Vagina (tissue), 2 donors: ENCODE measurements at regions not wholly inside any gene's neighbourhood (a gene's known extent, or its start where the extent isn't known, plus 50 kb on each side); places are given as distances from the start of the nearest gene placed in this dataset.

Experiments
- DNase-seq, 2 donors: peaks; one replicate each; pipeline ENCODE4 v3.0.0-alpha.2; 2017; ENCODE audit errors: extremely low spot score in 2 of 2
- H3K27ac ChIP-seq: fragments of 200-600 bp; sonication (generic); one replicate; pipeline ENCODE4 v1.5.1; 2019
- H3K27me3 ChIP-seq: fragments of 200-600 bp; sonication (generic); one replicate; pipeline ENCODE4 v1.5.1; 2019
- H3K36me3 ChIP-seq, 2 donors: fragments of 200-600 bp; sonication (generic); one replicate each; pipeline ENCODE4 v1.5.1; 2017 to 2019
- H3K4me1 ChIP-seq: fragments of 200-600 bp; sonication (generic); one replicate; pipeline ENCODE4 v1.5.1; 2019
- H3K4me3 ChIP-seq, 2 donors: fragments of 200-600 bp; sonication (generic); 1 replicate in 1 of 2; 2 replicates in 1 of 2; pipeline ENCODE4 v1.5.1; 2016 to 2019
- H3K9me3 ChIP-seq: fragments of 200-600 bp; sonication (generic); one replicate; pipeline ENCODE4 v1.5.1; 2019
- CTCF ChIP-seq, 3 experiments: fragments of 450-650 bp in 2 of 3; fragments of 200-600 bp in 1 of 3; sonication (generic) in 1 of 3; IDR thresholded peaks; one replicate each; pipeline ENCODE4 v1.5.1; 2017 to 2019; ENCODE audit warnings: antibody characterized with exemption in 3 of 3, mild to moderate bottlenecking in 2 of 3, moderate library complexity in 2 of 3
- POLR2A ChIP-seq, 2 donors: fragments of 450-650 bp; IDR thresholded peaks; one replicate each; pipeline ENCODE4 v1.6.1; 2017; ENCODE audit warnings: antibody characterized with exemption in 2 of 2, mild to moderate bottlenecking in 2 of 2, moderate library complexity in 2 of 2
- POLR2AphosphoS5 ChIP-seq, 2 donors: sonication (generic); formaldehyde crosslinking; IDR thresholded peaks; one replicate each; pipeline ENCODE4 v1.9.0; 2017; ENCODE audit warnings: antibody characterized with exemption in 2 of 2, mild to moderate bottlenecking in 2 of 2, low read depth in 1 of 2; ENCODE audit not compliant: insufficient read depth in 1 of 2
- intact Hi-C: fragments of 100-400 bp; cut with DNase I; formaldehyde crosslinking; loops from one replicate; pipeline ENCODE4 v1.15.1; 2023

- H3K27ac ChIP-seq = no peak overlapping the region
- intact Hi-C loops = no loop called here
- no peaks in the 10 kb centered on the region for H3K9me3 ChIP-seq
- no peaks in the 10 kb centered on the region for H3K4me1 ChIP-seq
- TF ChIP-seq POLR2AphosphoS5 (IDR thresholded peaks at IDR 0.05; ENCODE audit: insufficient read depth in 1 of 2, low read depth in 1 of 2) (no peak), POLR2A (IDR thresholded peaks at IDR 0.05) (no peak), CTCF (IDR thresholded peaks at IDR 0.05) (no peak)
- DNase-seq = no peak
- no peaks in the 10 kb centered on the region for H3K27me3 ChIP-seq
- no peak overlapping the region for H3K4me3 ChIP-seq
- H3K36me3 ChIP-seq = no peaks in the 10 kb centered on the region
Observed at GRCh38 chr5:74956278-74956677, 90.1 kb upstream of the FAM169A start.

GRCh38 chr5:74954919-74955318, 88.7 kb upstream of the FAM169A start:
- no peaks in the 10 kb centered on the region for H3K9me3 ChIP-seq
- no peaks in the 10 kb centered on the region for H3K27me3 ChIP-seq
- H3K4me1 ChIP-seq = peaks cover 2% of the 10 kb centered on the region
- TF ChIP-seq POLR2A (IDR thresholded peaks at IDR 0.05) = no peak
- no peak for TF ChIP-seq POLR2AphosphoS5 (IDR thresholded peaks at IDR 0.05; ENCODE audit: insufficient read depth in 1 of 2, low read depth in 1 of 2)
- no peak for TF ChIP-seq CTCF (IDR thresholded peaks at IDR 0.05)
- intact Hi-C loops = no loop called here
- no peak overlapping the region for H3K27ac ChIP-seq
- DNase-seq = no peak
- H3K4me3 ChIP-seq = no peak overlapping the region
- H3K36me3 ChIP-seq = no peaks in the 10 kb centered on the region

- Histone ChIP-seq H3K4me3 (no peak overlapping the region), H3K9me3 (no peaks in the 10 kb centered on the region), H3K4me1 (peaks cover 5% of the 10 kb centered on the region), H3K27ac (no peak overlapping the region), H3K27me3 (no peaks in the 10 kb centered on the region), H3K36me3 (no peaks in the 10 kb centered on the region)
- no peak for DNase-seq
- no peak for TF ChIP-seq POLR2A (IDR thresholded peaks at IDR 0.05)
- no peak for TF ChIP-seq POLR2AphosphoS5 (IDR thresholded peaks at IDR 0.05; ENCODE audit: insufficient read depth in 1 of 2, low read depth in 1 of 2)
- TF ChIP-seq CTCF (IDR thresholded peaks at IDR 0.05) = no peak
- intact Hi-C loops = no loop called here
Observed at GRCh38 chr5:74953937-74954720, 87.9 kb upstream of the FAM169A start.

GRCh38 chr5:74953554-74953936, 87.4 kb upstream of the FAM169A start:
- no peaks in the 10 kb centered on the region for H3K36me3 ChIP-seq
- H3K9me3 ChIP-seq = no peaks in the 10 kb centered on the region
- peaks cover 5% of the 10 kb centered on the region for H3K4me1 ChIP-seq
- TF ChIP-seq POLR2A (IDR thresholded peaks at IDR 0.05) = no peak
- no peak for TF ChIP-seq CTCF (IDR thresholded peaks at IDR 0.05)
- TF ChIP-seq POLR2AphosphoS5 (IDR thresholded peaks at IDR 0.05; ENCODE audit: insufficient read depth in 1 of 2, low read depth in 1 of 2) = no peak
- H3K27me3 ChIP-seq = no peaks in the 10 kb centered on the region
- no peak overlapping the region for H3K4me3 ChIP-seq
- H3K27ac ChIP-seq = no peak overlapping the region
- no peak for DNase-seq
- intact Hi-C loops = no loop called here

GRCh38 chr5:74952406-74952805, 86.2 kb upstream of the FAM169A start:
- no peaks in the 10 kb centered on the region for H3K36me3 ChIP-seq
- H3K27me3 ChIP-seq = no peaks in the 10 kb centered on the region
- H3K9me3 ChIP-seq = no peaks in the 10 kb centered on the region
- no peak for TF ChIP-seq POLR2A (IDR thresholded peaks at IDR 0.05)
- TF ChIP-seq POLR2AphosphoS5 (IDR thresholded peaks at IDR 0.05; ENCODE audit: insufficient read depth in 1 of 2, low read depth in 1 of 2) = no peak
- DNase-seq = no peak
- intact Hi-C loops = no loop called here
- no peak overlapping the region for H3K4me3 ChIP-seq
- H3K4me1 ChIP-seq = peaks cover 12% of the 10 kb centered on the region
- H3K27ac ChIP-seq = no peak overlapping the region
